Heart left ventricle (tissue), 13 donors: ENCODE measurements at regions not wholly inside any gene's neighbourhood (a gene's known extent, or its start where the extent isn't known, plus 50 kb on each side); places are given as distances from the start of the nearest gene placed in this dataset.

Experiments
- CTCF ChIP-seq, 12 donors: fragments of 200-600 bp; sonication (generic) in 4 of 12; IDR thresholded peaks; one replicate each; pipeline versions ENCODE4 v1.5.0 to v1.8.0; 2018 to 2022; ENCODE audit warnings: antibody characterized with exemption in 12 of 12, mild to moderate bottlenecking in 5 of 12
- POLR2A ChIP-seq, 2 donors: fragments of 450-650 bp; IDR thresholded peaks; one replicate each; pipeline ENCODE4 v1.6.1; 2017; ENCODE audit warnings: antibody characterized with exemption in 2 of 2, mild to moderate bottlenecking in 2 of 2, moderate library complexity in 2 of 2
- donor health status: ischemic (EF 13 %, LVEDD 7.1; RV severe dilation, severe dysfunction).
- donor health status: DM: no; HTN: yes; CAD: no.
- donor health status: DM: no; HTN: no; CAD: no.
- donor health status: ischemic (EF 25% LVEDD 6.9; RV normal size, moderate dysfunction).
- donor health status: ischemic (EF 25% LVEDD 5.7; RV mildly dilated, moderate dysfunction).
- donor health status: ischemic (EF 35%, LVEDD 5.7; RV mildly dilated, moderate dysfunction).
- donor health status: nonischemic (EF 11% LVEDD 7.7; RV severe dilation, severe dysfunction).
- donor health status: DM: yes; HTN: yes; CAD: no.
- donor health status: PGD.
- donor health status: ischemic (EF 29% LVEDD 5.4; RV normal size, mild dysfunction).
- donor health status: nonischemic (EF 23%, LVEDD 6.1; RV moderate dilation, normal function).

GRCh38 chrX:34381241-34381640 lies 249.1 kb upstream of the FAM47A start:
- TF ChIP-seq POLR2A (IDR thresholded peaks at IDR 0.05) (no peak), CTCF (IDR thresholded peaks at IDR 0.05) (no peak)
